GM21737 (cell line): ENCODE measurements at regions not wholly inside any gene's neighbourhood (a gene's known extent, or its start where the extent isn't known, plus 50 kb on each side); places are given as distances from the start of the nearest gene placed in this dataset.
"Not testable (repeated sequence)": the region's sequence is repeated elsewhere in the genome, so short reads cannot be mapped to it uniquely, and the experiment has no call there.

Experiments used
- ATAC-seq: cut with Tn5 transposase; IDR thresholded peaks from one replicate; pipeline ENCODE4 v1.9.1; 2021; ENCODE audit warnings: mild to moderate bottlenecking, moderate library complexity; ENCODE audit not compliant: unreplicated experiment

- no peak for ATAC-seq
Observed at GRCh38 chr13:54383604-54384003, 1355.0 kb downstream of the OLFM4 start.

GRCh38 chr13:54387625-54388024 is 1359.0 kb downstream of the OLFM4 start:
- no peak for ATAC-seq

GRCh38 chr13:54390841-54391240 is 1362.2 kb downstream of the OLFM4 start:
- ATAC-seq: no peak

DNA sequence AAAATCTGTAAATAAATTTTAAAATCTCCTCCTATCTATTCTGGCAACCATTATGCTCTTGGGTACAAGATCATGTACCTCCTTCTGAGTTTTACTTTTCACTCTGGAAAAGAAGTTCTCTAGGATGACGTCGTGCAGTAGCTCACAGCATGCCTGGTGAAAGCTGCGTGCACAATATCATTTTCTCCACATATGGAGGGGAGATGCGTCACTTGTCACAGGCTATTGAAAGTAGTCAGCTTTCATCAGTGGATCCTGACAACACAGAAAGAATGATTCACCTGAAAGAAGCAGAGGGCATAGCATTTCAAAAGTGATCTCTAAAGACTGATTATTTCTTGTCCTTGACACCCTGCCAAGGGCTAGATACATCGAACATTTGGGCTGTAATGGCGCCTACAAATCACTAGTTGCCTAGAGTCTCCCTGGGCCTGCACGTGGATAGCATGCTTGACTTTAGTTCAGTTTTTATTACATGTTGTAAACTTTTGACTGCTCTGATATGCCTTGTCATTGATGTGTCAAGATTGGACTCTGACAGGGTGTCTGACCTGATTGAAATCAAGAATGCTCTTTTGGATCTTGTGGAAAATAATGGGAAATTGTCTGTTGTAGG is 1365.6 kb downstream of the OLFM4 start:
- no peak for ATAC-seq

- ATAC-seq: no peak
Observed at GRCh38 chr13:54394908-54395307, 1366.3 kb downstream of the OLFM4 start.

GRCh38 chr13:54402495-54402894 is 1373.9 kb downstream of the OLFM4 start:
- ATAC-seq: no peak

GRCh38 chr13:54415753-54416366 is 1387.2 kb downstream of the OLFM4 start:
- ATAC-seq: no peak

- ATAC-seq: not testable (repeated sequence)
Observed at GRCh38 chr13:54422946-54423345, 1394.3 kb downstream of the OLFM4 start.

- no peak for ATAC-seq
Observed at GRCh38 chr13:54424344-54424743, 1395.7 kb downstream of the OLFM4 start.

- ATAC-seq: no peak
Observed at GRCh38 chr13:54433493-54434206, 1405.0 kb downstream of the OLFM4 start.

- ATAC-seq: not testable (repeated sequence)
Observed at GRCh38 chr13:54440853-54441400, 1412.3 kb downstream of the OLFM4 start.

- no peak for ATAC-seq
Observed at GRCh38 chr13:54445453-54445852, 1416.8 kb downstream of the OLFM4 start.

- ATAC-seq: no peak
Observed at GRCh38 chr13:54445865-54446264, 1417.3 kb downstream of the OLFM4 start.

DNA sequence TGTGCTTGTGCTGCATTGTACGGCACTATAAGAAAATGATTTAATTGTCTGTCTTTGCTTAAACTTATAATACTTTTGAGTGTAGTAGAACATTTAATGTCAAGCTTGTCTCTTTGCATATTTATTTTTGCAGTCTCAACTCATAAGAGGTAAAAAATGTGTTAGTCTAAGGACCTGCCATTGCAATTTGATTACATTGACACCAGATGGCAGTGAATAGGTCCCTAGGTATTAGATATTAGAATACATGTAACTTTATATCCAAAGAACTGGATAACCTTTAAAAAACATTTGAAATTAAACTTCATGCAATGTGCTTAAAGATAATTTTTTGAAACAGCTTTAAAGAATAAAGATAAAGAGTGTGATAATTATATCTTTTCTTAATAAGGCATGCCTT is 1421.3 kb downstream of the OLFM4 start:
- no peak for ATAC-seq

GRCh38 chr13:54484166-54484565 is 1455.6 kb downstream of the OLFM4 start:
- ATAC-seq: no peak

GRCh38 chr13:54486421-54487166 is 1458.0 kb downstream of the OLFM4 start:
- ATAC-seq: no peak

- no peak for ATAC-seq
Observed at GRCh38 chr13:54489359-54489758, 1460.7 kb downstream of the OLFM4 start.

DNA sequence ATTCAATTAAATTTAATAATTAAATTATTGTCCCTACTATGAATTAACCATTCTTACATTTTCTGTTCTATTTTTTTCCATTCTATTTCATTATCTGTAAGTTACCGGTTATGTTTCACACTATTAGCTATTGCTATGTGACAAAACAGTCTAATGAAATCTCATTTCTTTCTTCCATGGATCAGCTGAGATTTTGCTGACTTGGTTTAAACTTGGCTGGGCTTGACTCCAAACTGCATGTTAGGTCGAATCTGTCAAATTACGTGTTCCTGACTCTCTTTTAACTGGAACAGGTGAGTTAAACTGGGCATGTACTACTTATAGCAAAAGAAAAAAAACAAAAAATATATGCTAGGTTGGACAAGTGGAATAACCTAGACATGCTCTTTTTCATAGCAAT is 1464.4 kb downstream of the OLFM4 start:
- no peak for ATAC-seq

DNA sequence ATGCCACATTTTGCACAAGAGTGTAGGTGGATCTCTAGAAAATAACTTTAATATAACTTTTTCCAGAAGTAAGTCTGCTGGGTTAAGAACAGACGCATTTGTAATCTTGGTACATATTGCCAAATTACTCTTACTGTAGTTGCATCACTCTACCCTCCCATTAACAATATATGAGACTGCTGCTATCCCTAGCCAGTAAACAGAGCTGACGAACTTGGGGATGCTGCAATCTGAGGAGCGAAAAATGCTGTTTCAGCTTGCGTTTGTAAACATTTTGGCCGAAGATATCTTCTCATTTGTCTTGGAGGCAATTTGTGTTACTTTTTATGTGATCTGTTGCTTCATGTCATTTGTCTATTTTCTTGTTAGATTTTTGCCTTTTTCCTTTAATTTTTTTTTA is 1482.8 kb downstream of the OLFM4 start:
- ATAC-seq: no peak

GRCh38 chr13:54513254-54513653 is 1484.6 kb downstream of the OLFM4 start:
- ATAC-seq: no peak

DNA sequence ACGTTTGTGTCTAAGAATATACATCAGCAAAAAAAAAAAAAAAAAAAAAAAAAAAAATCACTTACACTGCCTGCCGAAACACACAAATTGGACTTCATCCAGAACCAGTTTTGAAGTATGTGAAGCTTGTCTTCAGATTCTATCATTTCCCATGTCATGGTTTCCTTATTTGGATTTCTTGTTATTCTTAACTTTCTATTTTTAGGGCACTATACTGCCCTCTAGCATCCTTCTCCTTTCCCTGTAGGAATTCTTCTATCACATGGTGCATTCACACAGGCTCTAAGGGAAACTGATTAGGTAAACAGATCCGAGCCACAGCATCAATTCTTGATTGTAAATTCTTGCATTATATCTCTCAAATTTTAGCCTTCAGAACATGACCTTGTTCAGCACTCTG is 1507.5 kb downstream of the OLFM4 start:
- ATAC-seq: no peak
